KBM-7 (cell line): ENCODE measurements at regions not wholly inside any gene's neighbourhood (a gene's known extent, or its start where the extent isn't known, plus 50 kb on each side); places are given as distances from the start of the nearest gene placed in this dataset.

ENCODE experiments used
- DNase-seq: peaks from one replicate; pipeline ENCODE4 v3.0.0-alpha.2; 2015
- in situ Hi-C: fragments of 300-500 bp; cut with MboI; formaldehyde crosslinking; loops from 2 replicates; pipeline ENCODE4 v1.14.3; 2020; ENCODE audit warnings: low sequenced_read_pairs, low pct_unique_long_range_greater_than_20kb, mixed read lengths

GRCh38 chr10:43961523-43962345 lies 313.1 kb upstream of the ZNF32 start:
- DNase-seq: no peak
- in situ Hi-C loops: no loop called here

- in situ Hi-C loops: no loop called here
- no peak for DNase-seq
These were observed 312.3 kb upstream of the ZNF32 start for GRCh38 chr10:43960981-43961380.

- DNase-seq: no peak
- in situ Hi-C loops: no loop called here
These were observed 311.8 kb upstream of the ZNF32 start for GRCh38 chr10:43960477-43960876.

GRCh38 chr10:43960135-43960415 lies 311.4 kb upstream of the ZNF32 start:
- in situ Hi-C loops: no loop called here
- no peak for DNase-seq

- no peak for DNase-seq
- in situ Hi-C loops: no loop called here
These were observed 310.9 kb upstream of the ZNF32 start for GRCh38 chr10:43959364-43960134.

- DNase-seq: no peak
- in situ Hi-C loops: no loop called here
These were observed 310.3 kb upstream of the ZNF32 start for GRCh38 chr10:43958964-43959363.

GRCh38 chr10:43958071-43958432 lies 309.4 kb upstream of the ZNF32 start:
- no peak for DNase-seq

GRCh38 chr10:43957267-43958070 lies 308.8 kb upstream of the ZNF32 start:
- in situ Hi-C loops: no loop called here
- DNase-seq: no peak

More at GRCh38 chr10:43958071-43958432, 309.4 kb upstream of the ZNF32 start:
- in situ Hi-C loops: no loop called here

GRCh38 chr10:43955978-43956377 lies 307.3 kb upstream of the ZNF32 start:
- no peak for DNase-seq
- in situ Hi-C loops: no loop called here

- DNase-seq: no peak
- in situ Hi-C loops: no loop called here
These were observed 306.4 kb upstream of the ZNF32 start for GRCh38 chr10:43955002-43955596.

- in situ Hi-C loops: no loop called here
- no peak for DNase-seq
These were observed 305.0 kb upstream of the ZNF32 start for GRCh38 chr10:43953672-43954071.

GRCh38 chr10:43952760-43953159 lies 304.1 kb upstream of the ZNF32 start:
- in situ Hi-C loops: no loop called here
- DNase-seq: no peak

- no peak for DNase-seq
- in situ Hi-C loops: no loop called here
These were observed 300.7 kb upstream of the ZNF32 start for GRCh38 chr10:43949351-43949750.

GRCh38 chr10:43946445-43946844 lies 297.8 kb upstream of the ZNF32 start:
- in situ Hi-C loops: no loop called here
- DNase-seq: no peak

GRCh38 chr10:43945908-43946307 lies 297.2 kb upstream of the ZNF32 start:
- DNase-seq: no peak
- in situ Hi-C loops: no loop called here

GRCh38 chr10:43945094-43945730 lies 296.5 kb upstream of the ZNF32 start:
- DNase-seq: no peak
- in situ Hi-C loops: no loop called here

GRCh38 chr10:43944381-43945093 lies 295.9 kb upstream of the ZNF32 start:
- DNase-seq: no peak
- in situ Hi-C loops: no loop called here

GRCh38 chr10:43943818-43944360 lies 295.2 kb upstream of the ZNF32 start:
- in situ Hi-C loops: no loop called here
- no peak for DNase-seq
